ENCODE measurements at regions not wholly inside any gene's neighbourhood (a gene's known extent, or its start where the extent isn't known, plus 50 kb on each side); places are given as distances from the start of the nearest gene placed in this dataset.
A peak's percentile ranks its signal among the peaks of the same experiment; 100 is the strongest.

GRCh38 chr10:118471863-118472262 is 123.6 kb downstream of the PRLHR start:
- DNase-seq (ENCODE audit: low spot score): peak; percentile 48
- FAIRE-seq: no peak

GRCh38 chr10:118470470-118470869 is 125.0 kb downstream of the PRLHR start:
- no peak for FAIRE-seq
- no peak for DNase-seq (ENCODE audit: low spot score)

- no peak for FAIRE-seq
- DNase-seq (ENCODE audit: low spot score): no peak
These were observed 125.1 kb upstream of the FAM204A start for GRCh38 chr10:118467200-118467599.

- FAIRE-seq: no peak
- no peak for DNase-seq (ENCODE audit: low spot score)
These were observed 123.3 kb upstream of the FAM204A start for GRCh38 chr10:118465300-118465874.

- FAIRE-seq (no peak), DNase-seq (ENCODE audit: low spot score) (no peak)
These were observed 121.6 kb upstream of the FAM204A start for GRCh38 chr10:118463740-118464139.

GRCh38 chr10:118462401-118462800 is 120.3 kb upstream of the FAM204A start:
- DNase-seq (ENCODE audit: low spot score) (no peak), FAIRE-seq (no peak)

- peak; percentile 26 for DNase-seq (ENCODE audit: low spot score)
- FAIRE-seq: no peak
These were observed 117.6 kb upstream of the FAM204A start for GRCh38 chr10:118459642-118460193.

GRCh38 chr10:118458957-118459641 is 117.0 kb upstream of the FAM204A start:
- FAIRE-seq (no peak), DNase-seq (ENCODE audit: low spot score) (no peak)

- no peak for FAIRE-seq
- DNase-seq (ENCODE audit: low spot score): no peak
These were observed 115.8 kb upstream of the FAM204A start for GRCh38 chr10:118457824-118458428.

- FAIRE-seq (no peak), DNase-seq (ENCODE audit: low spot score) (no peak)
These were observed 113.1 kb upstream of the FAM204A start for GRCh38 chr10:118455181-118455695.

GRCh38 chr10:118454211-118454610 is 112.1 kb upstream of the FAM204A start:
- DNase-seq (ENCODE audit: low spot score): no peak
- no peak for FAIRE-seq

- no peak for FAIRE-seq
- no peak for DNase-seq (ENCODE audit: low spot score)
These were observed 110.0 kb upstream of the FAM204A start for GRCh38 chr10:118452098-118452497.

GRCh38 chr10:118449521-118449920 is 107.4 kb upstream of the FAM204A start:
- DNase-seq (ENCODE audit: low spot score) (no peak), FAIRE-seq (no peak)

GRCh38 chr10:118448744-118449143 is 106.6 kb upstream of the FAM204A start:
- FAIRE-seq (no peak), DNase-seq (ENCODE audit: low spot score) (no peak)

- FAIRE-seq (no peak), DNase-seq (ENCODE audit: low spot score) (no peak)
These were observed 105.5 kb upstream of the FAM204A start for GRCh38 chr10:118447478-118448270.

- DNase-seq (ENCODE audit: low spot score) (no peak), FAIRE-seq (no peak)
These were observed 103.4 kb upstream of the FAM204A start for GRCh38 chr10:118445535-118445934.

GRCh38 chr10:118444069-118444468 is 101.9 kb upstream of the FAM204A start:
- DNase-seq (ENCODE audit: low spot score) (no peak), FAIRE-seq (no peak)

- FAIRE-seq (no peak), DNase-seq (ENCODE audit: low spot score) (no peak)
These were observed 99.9 kb upstream of the FAM204A start for GRCh38 chr10:118442032-118442431.

- FAIRE-seq: no peak
- DNase-seq (ENCODE audit: low spot score): no peak
These were observed 97.7 kb upstream of the FAM204A start for GRCh38 chr10:118439824-118440223.

GRCh38 chr10:118436742-118437141 is 94.6 kb upstream of the FAM204A start:
- DNase-seq (ENCODE audit: low spot score) (no peak), FAIRE-seq (no peak)

GRCh38 chr10:118430190-118430589 is 88.1 kb upstream of the FAM204A start:
- FAIRE-seq: no peak
- DNase-seq (ENCODE audit: low spot score): no peak
